SKM-1 (cell line): ENCODE measurements at regions not wholly inside any gene's neighbourhood (a gene's known extent, or its start where the extent isn't known, plus 50 kb on each side); places are given as distances from the start of the nearest gene placed in this dataset.
"Not testable (repeated sequence)": the region's sequence is repeated elsewhere in the genome, so short reads cannot be mapped to it uniquely, and the experiment has no call there.

Source experiments
- DNase-seq: peaks from one replicate; lab custom pipeline; 2025; ENCODE audit not compliant: unreplicated experiment; lab: John Stamatoyannopoulos, UW

DNA sequence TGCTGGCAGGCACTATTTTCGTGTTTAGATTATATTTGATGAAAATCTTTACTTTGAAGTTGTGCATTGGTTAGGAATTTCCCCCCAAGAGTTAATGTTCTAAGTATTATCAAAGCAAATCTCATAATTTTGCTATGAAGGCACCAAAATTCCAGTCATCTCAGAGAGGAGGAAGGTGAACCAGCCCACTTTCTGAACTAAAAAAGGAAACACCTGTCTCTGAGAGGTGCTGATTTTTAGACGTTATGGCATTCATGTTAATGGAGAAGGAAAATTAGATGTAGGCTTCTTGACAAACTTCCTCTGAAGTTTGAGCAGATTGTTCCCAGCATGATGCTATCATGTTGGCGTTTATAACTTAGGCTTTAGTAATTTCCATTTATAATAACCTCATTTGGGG lies 432.9 kb upstream of the ACTBL2 start:
- no peak for DNase-seq

DNA sequence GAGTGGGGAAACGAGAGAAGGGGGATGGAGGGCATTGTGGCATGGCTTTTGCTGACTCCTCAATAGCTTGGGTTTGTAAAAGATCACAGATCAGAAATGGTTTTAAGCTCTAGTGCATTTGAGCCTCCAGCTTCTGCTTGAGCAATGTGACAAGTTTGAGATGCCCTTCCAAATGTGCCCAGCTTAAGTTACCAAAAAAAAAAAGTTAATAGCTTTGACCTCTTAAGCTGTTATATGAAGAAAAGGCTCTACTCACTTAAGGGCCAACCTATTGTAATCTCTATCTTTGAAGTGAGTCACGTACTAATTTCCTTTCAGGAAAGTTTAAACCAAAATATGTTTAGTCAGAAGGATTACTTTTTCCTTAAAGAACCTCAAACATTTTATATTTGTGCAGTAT lies 428.8 kb upstream of the ACTBL2 start:
- DNase-seq = no peak

DNA sequence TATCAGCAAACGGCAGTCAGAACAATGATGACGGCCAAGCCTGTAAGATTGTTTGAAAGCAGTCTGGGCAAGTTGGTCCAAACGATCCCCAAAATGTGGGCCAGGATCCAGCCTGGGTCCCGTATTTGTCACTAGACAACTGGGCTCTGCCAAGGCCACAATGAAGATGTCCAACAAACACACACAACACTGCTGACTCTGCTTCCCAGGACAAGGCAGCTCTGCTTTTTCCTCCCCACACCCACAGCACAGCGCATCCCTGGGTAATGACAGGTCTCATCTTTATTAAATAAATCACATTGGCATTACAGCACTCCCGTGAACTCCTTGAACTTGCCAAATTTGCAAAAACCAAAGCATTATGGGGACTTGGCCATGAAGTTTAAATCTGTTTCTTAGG lies 424.1 kb upstream of the ACTBL2 start:
- DNase-seq = no peak

DNA sequence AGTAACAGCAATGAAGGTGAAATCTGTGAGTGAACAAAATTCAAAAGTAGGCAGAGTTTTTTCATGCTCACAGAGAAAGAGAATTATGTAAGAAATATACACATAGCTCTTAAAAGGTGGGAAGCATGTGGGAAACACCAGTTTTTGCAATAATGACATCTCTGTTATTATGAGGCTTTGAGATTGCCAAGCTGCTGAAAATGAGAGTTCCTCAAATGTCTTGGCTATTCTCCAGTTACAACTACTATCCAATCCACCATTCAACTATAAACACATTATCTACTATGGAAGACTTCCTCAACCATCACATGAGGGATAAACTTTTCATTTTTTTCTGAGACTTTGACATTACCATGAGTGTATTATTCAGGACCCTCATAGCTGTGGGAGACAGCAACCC lies 420.8 kb upstream of the ACTBL2 start:
- DNase-seq = no peak

DNA sequence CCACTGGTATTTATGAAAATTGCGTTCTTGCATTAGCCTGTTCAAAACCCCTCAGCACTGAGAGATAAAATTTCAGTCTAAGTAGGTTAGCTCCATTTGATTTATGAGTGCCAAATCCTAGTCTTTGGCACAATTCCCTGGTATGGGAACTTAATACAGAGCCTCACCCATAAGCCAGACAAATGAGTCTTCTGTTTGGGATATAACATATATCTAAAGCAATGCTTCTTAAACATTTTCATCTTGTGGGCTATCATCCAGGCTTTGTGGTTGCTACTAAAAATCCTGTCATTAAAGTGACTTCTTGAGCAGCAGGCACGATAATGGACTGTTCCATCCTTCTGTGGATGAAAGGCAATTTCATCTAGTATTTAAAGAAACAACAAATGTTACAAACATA lies 419.5 kb upstream of the ACTBL2 start:
- no peak for DNase-seq

DNA sequence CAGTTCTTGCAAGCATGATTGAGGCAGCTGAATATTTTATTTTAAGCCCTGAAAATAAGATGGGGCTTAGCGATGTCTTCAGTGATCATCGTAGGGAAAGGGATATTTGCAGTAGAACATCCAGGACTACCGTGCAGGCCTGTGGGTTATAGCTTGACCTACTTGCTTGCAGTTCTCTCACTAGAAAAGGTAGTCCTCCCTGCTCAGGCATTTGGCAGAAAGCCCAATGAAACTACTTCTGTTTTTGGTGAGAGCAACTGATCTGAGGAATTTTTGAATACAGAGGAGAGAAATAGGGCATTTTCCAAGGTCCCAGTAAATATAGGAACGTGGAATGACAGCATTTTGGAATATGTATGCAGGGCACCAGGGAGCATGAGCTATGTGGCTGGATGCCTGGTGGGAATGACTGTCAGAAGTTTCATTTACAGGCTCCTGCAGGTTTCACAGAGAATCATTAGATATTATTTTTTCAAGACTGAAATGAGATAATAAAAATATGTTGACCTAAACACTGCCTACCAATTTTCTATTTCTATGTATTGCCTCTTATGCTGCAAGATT lies 417.9 kb upstream of the ACTBL2 start:
- DNase-seq = no peak

DNA sequence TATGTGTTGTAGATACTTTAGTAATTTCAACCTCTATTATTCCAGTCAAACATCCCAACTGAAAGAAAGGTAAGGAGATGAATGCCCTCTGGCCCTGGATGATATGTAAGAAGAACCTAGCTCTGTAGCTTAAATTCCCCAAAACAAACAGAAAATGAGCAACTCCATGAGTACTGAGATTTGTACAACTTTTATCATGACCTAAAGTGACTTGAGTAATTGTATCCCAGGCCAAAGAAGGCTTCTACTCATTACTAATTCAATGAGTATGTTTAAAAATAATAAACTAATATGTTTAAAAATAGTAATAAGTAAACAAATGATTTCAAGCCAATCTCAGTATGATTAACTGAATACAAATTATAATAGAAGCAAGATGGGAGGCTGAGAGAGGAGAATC lies 414.0 kb upstream of the ACTBL2 start:
- no peak for DNase-seq

DNA sequence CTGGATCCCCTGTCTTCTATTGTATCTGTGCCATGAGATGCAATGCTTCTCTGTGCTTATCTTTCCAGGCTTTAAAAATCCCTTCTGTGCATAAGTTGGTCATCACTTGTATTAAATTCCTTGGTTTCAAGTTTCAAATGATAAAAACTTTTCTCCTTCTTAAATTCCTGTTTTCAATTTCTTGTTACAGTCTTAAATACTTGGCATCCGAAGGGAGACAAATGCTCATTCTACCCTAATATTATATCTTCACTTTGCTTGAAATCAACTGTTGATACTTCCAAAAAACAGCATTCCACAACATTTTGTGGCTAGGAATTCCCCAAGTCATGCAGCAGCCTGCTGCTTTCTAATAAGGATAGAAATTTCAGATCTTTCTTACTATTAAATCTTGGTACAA lies 413.2 kb upstream of the ACTBL2 start:
- no peak for DNase-seq

DNA sequence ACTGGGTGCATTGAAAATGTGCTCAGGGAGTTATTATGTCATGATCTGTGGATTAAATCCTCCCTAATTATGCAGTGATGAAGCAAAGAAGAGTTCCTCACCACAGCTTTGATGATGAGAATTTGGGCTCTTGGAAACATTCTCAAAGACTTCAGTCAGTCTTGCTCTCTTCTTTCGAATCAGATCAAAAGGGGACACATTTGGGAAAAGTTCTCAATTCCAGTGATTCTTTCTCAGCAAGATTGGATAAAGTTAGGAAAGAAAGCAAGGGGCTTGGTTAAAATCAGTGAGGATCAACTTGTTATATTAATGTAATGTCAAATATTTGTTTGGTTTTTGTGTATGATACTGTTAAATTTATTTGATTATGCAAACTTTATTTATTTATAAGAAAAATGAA lies 411.3 kb upstream of the ACTBL2 start:
- no peak for DNase-seq

DNA sequence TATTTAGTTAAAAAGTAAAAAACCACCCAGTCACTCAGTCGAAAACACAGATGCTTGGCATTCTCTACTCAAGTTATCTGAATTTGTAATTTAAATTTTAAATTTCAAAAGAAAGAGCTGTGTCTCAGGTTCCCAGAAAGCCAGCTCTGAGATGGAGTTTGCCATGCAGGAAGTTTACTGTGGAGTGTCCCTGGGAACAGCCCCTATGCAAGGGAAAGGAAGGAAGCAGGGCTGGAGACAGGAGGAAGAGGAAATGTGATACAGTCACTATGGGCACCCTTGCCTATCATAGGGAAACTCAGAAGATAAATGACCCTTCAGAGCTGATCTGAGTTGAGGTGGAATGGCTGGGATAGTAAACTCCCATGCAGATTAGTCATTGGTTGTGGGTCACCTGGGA lies 408.8 kb upstream of the ACTBL2 start:
- no peak for DNase-seq

DNA sequence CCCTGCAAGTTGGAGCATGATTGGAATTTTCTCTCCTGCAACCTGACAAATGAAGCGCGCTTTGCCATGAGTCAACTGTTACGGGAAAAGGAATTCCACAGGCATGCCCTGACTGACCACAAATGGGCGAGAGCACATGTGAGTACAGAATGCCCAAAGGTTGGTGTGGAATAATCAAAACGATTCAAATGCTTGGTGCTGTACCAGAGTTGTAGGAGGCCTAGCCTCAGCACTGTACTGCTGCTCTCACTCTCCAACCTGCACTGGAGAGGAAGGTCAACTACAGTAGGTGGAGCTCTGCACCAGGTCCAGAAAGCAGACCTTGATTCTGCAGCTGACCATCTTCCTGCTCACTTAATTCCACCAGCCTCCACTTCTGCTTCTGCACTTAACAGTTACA lies 406.9 kb upstream of the ACTBL2 start:
- no peak for DNase-seq

DNA sequence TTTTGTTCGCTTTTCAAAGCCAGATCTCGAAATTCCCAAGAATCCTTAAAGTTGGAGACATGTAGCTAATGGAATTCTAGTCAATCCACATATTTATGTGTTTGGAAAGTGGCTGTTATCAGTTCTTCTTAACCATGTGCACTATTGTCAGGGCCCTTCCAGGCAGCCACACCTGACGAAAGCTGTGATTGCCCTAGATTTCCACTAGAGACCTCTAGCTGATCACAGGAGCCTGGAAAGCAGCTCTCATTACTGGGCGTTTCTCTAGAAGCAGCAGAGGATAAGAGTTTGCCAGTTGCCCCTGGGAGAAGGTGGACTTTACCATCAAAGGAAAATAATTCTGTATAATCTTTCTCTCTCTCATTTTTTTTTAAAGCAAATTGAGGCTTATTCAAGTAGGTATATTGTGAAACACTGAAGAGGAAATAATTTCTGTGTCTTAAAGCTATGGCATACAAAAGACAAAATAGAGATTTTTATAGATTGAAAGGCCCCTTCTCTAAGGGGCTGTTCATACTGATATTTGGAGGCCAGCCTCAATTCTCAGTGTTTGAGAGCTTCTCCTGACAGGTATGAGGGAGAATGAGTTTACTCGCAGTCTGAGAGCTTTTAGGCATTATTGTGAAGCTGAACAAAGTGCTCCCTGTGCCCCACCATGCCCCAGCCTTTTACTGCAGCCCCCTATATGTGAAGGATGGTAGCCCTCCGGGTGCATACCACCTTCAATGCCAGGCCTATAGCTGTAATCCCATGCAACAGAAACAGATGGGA lies 405.4 kb upstream of the ACTBL2 start:
- DNase-seq = no peak

DNA sequence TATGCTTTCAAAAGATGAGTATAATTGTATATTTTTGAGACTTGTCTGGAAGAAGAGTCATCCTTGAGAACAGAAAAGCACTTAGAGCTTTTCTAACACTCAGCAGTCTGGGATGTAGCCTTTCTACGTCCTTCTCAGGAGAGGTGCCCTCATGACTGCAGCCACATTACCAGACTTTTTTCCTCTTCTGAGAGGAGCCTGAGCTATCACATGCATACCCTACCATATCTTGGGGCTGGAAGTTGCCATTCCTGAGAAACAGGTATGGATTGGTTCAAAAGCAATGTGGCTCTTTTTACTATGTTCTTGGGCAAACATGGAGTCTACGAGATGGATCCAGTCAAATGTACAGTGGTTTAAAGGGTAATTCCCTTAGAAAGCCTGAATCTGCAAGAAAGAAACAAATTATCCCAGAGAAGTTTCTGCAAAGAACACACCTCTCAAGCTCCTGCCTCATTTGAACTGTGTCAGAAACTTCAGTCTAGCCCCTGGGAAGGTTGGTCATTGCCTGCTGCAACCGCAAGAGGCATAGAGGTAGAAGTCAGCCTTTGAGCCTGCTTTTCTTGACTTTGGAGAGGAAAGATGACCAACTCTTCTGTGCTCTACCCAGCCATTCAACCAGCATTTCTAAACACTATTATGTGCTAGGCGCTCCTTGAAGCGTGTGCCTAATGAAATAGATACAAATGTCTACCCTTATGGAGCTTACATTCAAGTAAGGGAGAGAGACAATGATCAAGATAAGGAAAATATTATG lies 401.9 kb upstream of the ACTBL2 start:
- DNase-seq = no peak

DNA sequence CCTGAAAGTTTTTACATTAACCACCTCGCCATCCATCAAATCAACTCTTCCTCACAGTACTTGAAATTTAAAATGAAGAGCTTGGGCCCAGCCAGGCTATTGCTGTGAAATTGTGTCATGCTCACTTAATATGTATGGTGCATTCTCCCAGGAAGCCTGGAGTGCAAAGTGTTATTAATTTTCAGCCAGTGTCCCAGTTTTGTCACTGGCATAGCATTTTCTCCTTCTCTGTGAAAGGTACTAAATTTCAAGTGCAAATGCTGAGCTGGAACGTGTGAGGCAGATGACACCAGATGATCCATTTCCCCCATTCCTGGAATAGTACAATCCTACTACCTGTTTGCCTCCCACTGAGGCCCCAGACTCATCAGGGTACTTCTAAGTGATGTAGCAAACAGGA lies 397.6 kb upstream of the ACTBL2 start:
- DNase-seq = no peak

DNA sequence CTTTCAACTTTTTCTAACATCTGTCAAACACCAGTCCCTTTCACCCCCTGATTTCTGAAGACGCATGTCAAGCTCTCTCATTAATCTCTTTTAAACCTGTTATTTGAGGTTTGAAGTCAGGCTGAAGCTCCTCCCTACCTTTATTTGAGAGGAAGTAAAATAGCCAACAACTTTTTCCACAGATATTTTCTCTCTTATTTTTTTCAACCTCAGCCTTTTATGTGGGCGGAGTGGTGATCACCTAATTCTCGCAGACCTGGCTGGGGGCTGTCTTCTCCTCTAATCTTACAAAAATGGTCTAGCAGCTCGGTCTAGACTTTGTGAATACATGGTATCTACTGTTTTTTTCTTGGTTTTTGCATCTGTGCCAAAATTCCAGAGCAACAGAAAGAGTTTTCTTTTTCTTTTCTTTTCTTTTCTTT lies 395.7 kb upstream of the ACTBL2 start:
- DNase-seq = no peak

DNA sequence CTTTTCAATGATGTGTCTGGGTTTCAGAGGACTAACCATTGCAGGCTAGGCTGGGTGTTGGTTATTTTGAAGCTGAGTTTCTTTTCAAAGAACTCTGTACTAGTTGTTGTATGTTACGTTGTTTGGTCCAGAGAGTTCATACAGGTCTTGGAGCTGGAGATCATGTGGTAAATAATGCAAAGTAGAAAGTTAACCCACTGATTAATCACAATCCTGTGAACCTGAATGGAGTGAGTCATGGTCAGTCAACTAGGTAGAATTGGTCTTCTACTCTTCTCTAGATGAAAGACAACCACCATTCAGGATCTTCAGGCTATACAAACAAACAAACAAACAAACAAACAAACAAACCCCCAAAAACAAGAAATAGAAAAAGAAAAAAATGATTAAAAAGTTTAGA lies 388.9 kb upstream of the ACTBL2 start:
- no peak for DNase-seq

DNA sequence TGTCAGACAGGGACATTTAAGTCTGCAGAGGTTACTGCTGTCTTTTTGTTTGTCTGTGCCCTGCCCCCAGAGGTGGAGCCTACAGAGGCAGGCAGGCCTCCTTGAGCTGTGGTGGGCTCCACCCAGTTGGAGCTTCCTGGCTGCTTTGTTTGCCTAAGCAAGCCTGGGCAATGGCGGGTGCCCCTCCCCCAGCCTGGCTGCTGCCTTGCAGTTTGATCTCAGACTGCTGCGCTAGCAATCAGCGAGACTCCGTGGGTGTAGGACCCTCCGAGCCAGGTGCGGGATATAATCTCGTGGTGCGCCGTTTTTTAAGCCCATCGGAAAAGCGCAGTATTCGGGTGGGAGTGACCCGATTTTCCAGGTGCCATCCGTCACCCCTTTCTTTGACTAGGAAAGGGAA lies 387.7 kb upstream of the ACTBL2 start:
- DNase-seq = not testable (repeated sequence)

DNA sequence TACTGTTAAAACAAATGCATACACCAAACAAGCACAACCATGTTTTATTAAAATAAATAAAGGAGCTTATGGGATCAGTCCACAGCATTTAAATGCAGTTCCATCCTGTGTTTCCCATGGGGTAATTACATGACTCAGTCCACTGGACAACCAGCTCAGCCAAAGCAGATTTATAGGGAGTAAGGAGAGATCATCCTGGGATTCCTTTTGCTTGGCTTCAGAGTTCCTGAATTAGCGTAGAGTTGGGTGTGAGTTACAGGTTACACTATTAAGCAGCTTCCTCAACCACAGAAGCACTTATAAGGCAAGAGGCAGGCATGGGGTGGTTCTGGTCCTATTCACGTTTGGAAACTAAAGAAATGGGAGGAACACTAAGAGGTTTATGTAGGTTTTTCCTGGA lies 381.1 kb upstream of the ACTBL2 start:
- no peak for DNase-seq

DNA sequence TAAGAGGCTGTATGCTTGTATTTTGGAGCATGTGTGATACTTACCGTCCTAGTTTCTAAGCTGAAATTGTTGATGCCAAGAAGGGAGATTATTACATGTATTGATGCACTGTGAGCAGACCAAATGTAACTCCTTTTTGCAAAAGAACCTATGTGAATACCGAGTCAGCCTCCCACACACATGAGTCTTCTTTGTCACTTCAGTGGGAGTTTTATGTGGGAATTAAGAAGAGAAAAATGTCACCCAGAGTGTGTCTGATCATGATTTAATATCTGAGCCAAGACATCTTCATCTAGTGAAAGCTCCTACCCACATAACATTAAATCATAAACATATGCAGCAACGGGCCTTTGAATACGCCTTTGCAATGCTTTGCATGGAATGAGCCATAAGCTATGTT lies 380.3 kb upstream of the ACTBL2 start:
- DNase-seq = no peak

DNA sequence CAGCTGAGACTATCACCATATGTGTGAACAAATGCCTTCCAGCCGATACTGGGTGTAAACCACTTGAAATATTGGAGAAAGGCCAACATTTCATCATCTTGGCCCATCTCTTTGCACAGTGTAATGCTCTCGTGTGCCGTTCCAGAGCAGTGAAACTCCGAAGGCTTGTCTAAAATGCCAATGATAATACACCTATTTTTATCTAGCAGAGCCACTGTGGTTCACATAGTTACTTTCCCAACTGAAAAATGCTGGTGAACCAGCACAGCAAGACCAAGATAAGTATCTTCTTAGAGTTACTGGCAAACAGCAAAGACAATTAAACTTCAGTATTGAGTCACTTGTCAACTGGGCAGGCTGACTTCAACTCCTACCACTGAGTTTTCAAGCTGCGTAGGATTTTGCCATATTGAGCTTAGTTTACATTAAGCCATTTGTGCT lies 379.9 kb upstream of the ACTBL2 start:
- no peak for DNase-seq

DNA sequence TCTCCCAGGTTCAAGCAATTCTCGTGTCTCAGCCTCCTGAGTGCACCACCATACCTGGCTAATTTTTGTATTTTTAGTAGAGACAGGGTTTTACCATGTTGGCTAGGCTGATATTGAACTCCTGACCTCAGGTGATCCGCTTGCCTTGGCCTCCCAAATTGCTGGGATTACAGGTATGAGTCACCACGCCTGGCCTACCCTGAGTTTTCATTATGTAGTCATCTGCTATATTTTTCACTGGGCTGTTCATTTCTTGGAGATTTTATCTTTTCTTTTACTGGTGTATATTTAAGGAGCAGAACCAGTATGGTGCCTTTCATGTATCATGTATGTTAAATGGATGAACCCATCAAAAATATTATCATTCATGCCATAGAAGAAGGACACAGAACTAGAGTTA lies 377.0 kb upstream of the ACTBL2 start:
- no peak for DNase-seq

DNA sequence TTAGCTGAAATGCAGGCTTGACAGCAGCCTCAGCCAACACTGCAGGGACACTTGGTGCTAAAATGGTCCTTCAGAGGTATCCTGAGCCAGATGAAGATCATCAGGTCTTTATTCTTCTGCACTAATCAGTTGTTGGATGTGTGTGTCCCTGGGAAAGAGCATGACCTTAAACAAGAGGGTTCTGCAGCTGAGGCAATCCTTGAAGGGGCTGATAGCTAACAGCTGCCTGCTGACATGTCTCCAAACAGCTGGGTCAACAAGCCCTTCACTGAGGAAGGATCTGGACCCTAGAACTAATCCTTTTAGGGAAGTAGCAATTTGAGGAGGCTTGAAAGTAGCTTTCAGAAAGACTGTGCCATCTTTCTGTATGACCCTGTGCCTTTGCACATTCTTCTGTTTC lies 376.3 kb upstream of the ACTBL2 start:
- no peak for DNase-seq
